ENCODE measurements at regions not wholly inside any gene's neighbourhood (a gene's known extent, or its start where the extent isn't known, plus 50 kb on each side); places are given as distances from the start of the nearest gene placed in this dataset.

GRCh38 chr20:63126876-63127699, 88.8 kb downstream of the YTHDF1 start:
- no peak for TF ChIP-seq YY1 (IDR thresholded peaks at IDR 0.05; ENCODE audit: insufficient read depth, insufficient read length)
- no peak for TF ChIP-seq ZNF274 (IDR thresholded peaks at IDR 0.05; ENCODE audit: low read depth, low read length)

All from NT2/D1 (cell line).